Memory B cell (primary cell): ENCODE measurements at regions not wholly inside any gene's neighbourhood (a gene's known extent, or its start where the extent isn't known, plus 50 kb on each side); places are given as distances from the start of the nearest gene placed in this dataset.

Experiments
- ATAC-seq: fragments of 150-1000 bp; cut with Tn5 transposase; 2 replicates; pipeline ENCODE4 v1.10.0; 2021; ENCODE audit warnings: low read depth, mild to moderate bottlenecking, moderate library complexity
- DNase-seq, 2 donors: peaks; one replicate each; pipeline ENCODE4 v3.0.0; 2022; ENCODE audit warnings: low spot score in 2 of 2
- H3K27ac Mint-ChIP-seq: one replicate; pipeline ENCODE4 v1.8.0; 2022; ENCODE audit warnings: mild to moderate bottlenecking, moderate library complexity, mixed read lengths
- H3K27me3 Mint-ChIP-seq: one replicate; pipeline ENCODE4 v1.8.0; 2022; ENCODE audit warnings: mixed read lengths
- H3K36me3 Mint-ChIP-seq: one replicate; pipeline ENCODE4 v1.8.0; 2022; ENCODE audit warnings: mild to moderate bottlenecking, mixed read lengths
- H3K4me1 Mint-ChIP-seq: one replicate; pipeline ENCODE4 v1.8.0; 2022; ENCODE audit warnings: mixed read lengths
- H3K4me3 Mint-ChIP-seq: one replicate; pipeline ENCODE4 v1.8.0; 2022; ENCODE audit warnings: mild to moderate bottlenecking, moderate library complexity, mixed read lengths
- H3K9me3 Mint-ChIP-seq: one replicate; pipeline ENCODE4 v1.8.0; 2022; ENCODE audit warnings: mixed read lengths

DNA sequence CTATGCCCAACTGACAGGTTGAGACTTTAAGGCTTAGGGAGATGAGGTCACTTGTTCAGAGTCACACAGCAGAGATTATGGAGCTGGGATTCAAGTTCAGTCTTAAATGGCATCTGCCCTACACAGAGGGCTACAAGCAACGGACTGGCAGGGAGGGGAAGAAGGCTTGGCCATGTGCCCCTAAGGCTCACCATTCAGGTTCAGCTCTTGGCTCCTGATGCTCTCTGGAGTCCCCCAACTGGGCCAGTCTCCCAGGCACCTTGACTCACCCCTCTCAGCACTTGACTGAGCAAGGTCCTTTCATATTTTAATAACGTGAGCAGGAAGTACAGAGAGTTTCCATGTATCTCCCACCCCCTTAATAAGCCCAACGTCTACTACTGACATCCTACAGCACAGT, 71.4 kb upstream of the MAFB start:
- no peak for DNase-seq
- Mint-ChIP-seq H3K27ac (no peak overlapping the region), H3K4me1 (peaks cover 3% of the 10 kb centered on the region), H3K36me3 (no peaks in the 10 kb centered on the region), H3K9me3 (peaks cover 2% of the 10 kb centered on the region), H3K27me3 (peaks cover 1% of the 10 kb centered on the region), H3K4me3 (no peak overlapping the region)
- ATAC-seq = no peak

DNA sequence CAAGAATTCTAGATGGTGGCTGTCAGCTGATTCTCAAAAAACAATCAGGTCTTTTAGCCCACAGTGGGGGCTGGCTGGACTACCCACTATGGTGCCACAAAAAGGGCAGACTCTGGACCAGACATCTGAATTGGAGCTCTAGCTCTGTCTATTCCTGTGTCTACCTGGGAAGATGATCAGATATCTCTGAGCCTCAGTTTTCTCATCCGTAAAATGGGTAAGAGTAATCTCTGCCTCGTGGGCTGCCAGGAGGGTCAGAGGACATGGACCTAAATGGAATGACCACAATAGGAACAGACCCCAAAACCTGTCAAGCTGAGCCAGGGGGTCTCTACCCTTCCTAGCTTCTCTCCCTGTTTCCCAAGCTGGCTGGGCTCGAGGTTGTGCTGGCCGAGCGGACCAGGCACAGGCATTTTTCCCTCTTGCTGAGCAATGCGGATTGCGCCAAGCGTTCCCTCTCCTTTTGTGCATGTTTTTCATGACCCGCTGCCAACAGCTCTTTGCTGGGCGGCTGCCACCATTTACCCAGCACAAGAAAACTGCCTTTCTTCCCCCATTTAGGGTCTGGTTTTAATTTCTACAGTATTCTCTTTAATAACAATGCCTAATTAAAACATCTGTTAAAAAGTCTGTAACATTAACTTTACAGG, 74.7 kb upstream of the MAFB start:
- DNase-seq = no peak
- Mint-ChIP-seq H3K27me3 (peaks cover 4% of the 10 kb centered on the region), H3K36me3 (no peaks in the 10 kb centered on the region), H3K4me1 (no peaks in the 10 kb centered on the region), H3K9me3 (peaks cover 2% of the 10 kb centered on the region), H3K27ac (no peak overlapping the region), H3K4me3 (no peak overlapping the region)
- ATAC-seq = no peak

DNA sequence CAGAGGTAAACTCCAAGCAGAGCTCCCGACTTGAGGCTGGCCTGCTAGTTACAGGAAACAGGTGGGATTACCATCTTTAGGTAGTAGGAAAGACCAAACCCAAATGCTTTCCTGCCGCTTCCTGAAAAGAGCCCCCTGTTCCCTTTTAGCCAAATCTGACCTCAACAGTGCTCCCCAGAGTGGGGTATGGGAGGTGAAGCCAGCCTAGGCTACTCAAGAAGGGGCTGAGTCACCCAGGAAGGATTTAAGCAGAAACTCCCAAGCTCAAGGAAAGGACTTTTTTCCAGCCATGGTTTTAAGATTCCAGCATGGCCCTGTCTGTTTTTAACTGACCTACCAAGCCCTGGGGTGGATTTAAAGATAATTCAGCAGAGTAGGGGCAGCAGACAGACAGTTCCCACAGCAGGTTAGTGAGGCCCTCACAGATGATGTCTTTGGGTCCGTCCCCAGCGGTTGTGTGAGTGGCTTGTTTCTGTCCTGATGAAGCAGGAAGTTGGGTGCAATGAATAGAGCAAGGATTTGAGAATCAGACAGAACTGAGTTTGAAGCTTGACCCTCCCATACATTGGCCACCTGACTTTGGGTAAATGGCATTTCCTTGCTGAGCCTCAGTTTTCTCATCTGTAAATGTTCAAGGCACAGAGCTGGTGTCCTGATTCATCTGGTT, 76.9 kb upstream of the MAFB start:
- ATAC-seq (no peak), DNase-seq (no peak)
- peaks cover 2% of the 10 kb centered on the region for H3K36me3 Mint-ChIP-seq
- no peak overlapping the region for H3K4me3 Mint-ChIP-seq
- H3K27ac Mint-ChIP-seq = no peak overlapping the region
- H3K27me3 Mint-ChIP-seq = peaks cover 13% of the 10 kb centered on the region
- peaks cover under 1% of the 10 kb centered on the region for H3K9me3 Mint-ChIP-seq
- no peaks in the 10 kb centered on the region for H3K4me1 Mint-ChIP-seq

DNA sequence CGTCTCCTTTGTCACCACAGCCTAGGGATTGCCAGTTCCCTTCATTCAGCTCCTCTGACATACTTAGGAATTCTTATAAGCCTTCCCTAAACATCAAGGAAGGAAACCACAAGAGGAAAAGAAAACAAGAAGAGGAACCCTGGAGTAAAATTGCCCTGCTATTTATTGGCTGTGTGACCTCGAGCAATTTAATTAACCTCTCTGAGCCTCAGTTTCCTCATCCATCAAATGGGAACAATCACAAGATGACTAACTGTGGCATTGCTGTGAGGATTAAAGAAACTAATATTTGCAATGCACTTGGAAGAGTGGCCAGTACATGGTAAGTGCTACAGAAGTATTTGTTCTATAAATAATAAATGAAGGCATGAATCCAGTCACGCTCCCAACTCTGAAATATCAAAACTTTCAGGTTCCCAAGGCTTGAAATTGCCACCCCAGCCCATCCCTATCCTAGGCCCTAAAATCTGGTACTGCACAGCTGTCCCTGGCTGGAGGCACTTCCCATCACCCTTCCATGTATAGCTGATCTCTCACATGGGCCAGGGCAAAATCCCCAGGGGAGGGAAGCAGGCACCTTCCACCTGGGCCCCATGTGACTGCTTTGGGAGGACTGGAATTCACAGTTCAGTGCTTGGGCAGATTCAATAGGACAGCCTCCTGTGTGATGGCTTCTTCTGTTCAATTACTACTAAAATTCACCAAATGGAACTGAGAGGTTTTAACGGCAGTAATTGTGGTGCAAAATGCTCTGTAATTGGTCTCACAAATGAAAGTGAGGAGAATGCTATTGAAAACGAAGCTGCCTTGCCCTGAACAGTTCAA, 78.0 kb upstream of the MAFB start:
- Mint-ChIP-seq H3K27ac (no peak overlapping the region), H3K4me1 (no peaks in the 10 kb centered on the region), H3K27me3 (peaks cover 13% of the 10 kb centered on the region), H3K9me3 (no peaks in the 10 kb centered on the region), H3K36me3 (peaks cover 2% of the 10 kb centered on the region), H3K4me3 (no peak overlapping the region)
- ATAC-seq (no peak), DNase-seq (no peak)

DNA sequence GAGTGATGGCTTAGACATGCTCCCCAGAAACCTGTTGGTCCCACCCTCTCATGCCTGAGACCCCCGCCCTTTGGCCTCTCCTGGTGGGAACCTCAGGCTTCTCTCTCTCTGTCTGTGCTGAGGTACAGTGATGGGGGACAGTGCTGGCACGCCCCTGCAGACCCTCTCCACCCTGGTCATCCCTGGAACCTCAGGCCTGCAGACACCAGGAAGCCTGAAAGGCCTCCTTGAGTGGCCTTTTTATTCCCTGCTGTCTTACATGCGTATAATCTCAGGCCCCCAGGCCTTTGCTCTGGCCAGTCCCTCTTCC, 78.5 kb upstream of the MAFB start:
- no peak for ATAC-seq
- no peaks in the 10 kb centered on the region for H3K9me3 Mint-ChIP-seq
- peaks cover 13% of the 10 kb centered on the region for H3K27me3 Mint-ChIP-seq

DNA sequence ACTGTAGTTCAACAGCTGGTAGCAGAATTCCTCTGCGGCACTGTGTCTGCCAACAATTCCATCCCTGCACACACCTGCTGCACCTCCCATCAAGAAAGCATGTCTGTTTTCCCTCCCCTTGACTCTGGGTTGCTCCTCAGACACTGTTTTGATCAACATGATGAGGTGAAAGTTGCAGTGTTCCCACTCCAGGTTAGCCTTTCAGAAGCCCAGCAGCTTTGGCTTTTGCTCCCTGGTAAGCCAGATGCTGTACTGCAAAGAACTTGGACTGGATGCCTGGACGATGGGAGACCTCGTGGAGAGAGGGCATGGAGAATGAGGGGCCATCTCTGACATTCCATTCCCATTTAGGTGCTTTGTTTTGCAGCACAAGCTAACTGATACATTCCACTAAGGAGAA, 79.1 kb upstream of the MAFB start:
- no peak for DNase-seq
- Mint-ChIP-seq H3K27ac (no peak overlapping the region), H3K4me3 (no peak overlapping the region), H3K9me3 (no peaks in the 10 kb centered on the region), H3K4me1 (no peaks in the 10 kb centered on the region), H3K36me3 (peaks cover 2% of the 10 kb centered on the region), H3K27me3 (peaks cover 13% of the 10 kb centered on the region)
- no peak for ATAC-seq

More for the DNA sequence above, 78.5 kb upstream of the MAFB start:
- Mint-ChIP-seq H3K4me3 (no peak overlapping the region), H3K36me3 (peaks cover 2% of the 10 kb centered on the region), H3K27ac (no peak overlapping the region), H3K4me1 (no peaks in the 10 kb centered on the region)
- DNase-seq = no peak

DNA sequence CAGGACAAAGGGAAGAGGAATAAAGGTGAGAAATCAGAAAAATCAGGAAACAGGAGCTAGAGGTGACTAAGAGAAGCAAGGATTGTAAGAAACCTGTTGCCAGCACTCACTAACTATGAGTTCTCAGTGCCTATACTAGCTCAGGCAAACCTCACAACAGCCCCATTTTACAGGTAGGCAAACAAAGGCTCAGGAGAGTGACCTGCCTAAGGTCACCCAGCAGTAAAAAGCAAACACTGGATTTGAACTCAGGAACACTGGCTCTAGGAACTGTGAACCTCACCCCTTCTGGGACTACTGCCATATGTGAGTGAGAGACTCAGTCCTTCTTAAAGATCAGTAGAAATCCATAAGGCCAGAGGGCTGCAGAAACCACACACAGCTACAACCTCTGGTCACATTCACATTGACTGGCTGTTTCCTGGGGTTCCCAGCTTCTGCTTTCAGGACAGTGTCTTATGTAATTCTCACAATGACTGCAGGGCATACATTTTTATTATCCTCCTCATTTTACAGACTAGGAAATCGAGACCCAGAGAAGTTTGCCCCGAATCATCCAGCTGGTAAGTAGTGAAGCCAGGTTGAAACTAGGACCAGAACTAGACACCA, 80.7 kb upstream of the MAFB start:
- no peak overlapping the region for H3K4me3 Mint-ChIP-seq
- peaks cover 4% of the 10 kb centered on the region for H3K4me1 Mint-ChIP-seq
- peaks cover 11% of the 10 kb centered on the region for H3K27me3 Mint-ChIP-seq
- peaks cover 2% of the 10 kb centered on the region for H3K36me3 Mint-ChIP-seq
- no peak for DNase-seq
- peak overlapping the region; percentile 67 for H3K27ac Mint-ChIP-seq
- no peak for ATAC-seq
- H3K9me3 Mint-ChIP-seq = no peaks in the 10 kb centered on the region

DNA sequence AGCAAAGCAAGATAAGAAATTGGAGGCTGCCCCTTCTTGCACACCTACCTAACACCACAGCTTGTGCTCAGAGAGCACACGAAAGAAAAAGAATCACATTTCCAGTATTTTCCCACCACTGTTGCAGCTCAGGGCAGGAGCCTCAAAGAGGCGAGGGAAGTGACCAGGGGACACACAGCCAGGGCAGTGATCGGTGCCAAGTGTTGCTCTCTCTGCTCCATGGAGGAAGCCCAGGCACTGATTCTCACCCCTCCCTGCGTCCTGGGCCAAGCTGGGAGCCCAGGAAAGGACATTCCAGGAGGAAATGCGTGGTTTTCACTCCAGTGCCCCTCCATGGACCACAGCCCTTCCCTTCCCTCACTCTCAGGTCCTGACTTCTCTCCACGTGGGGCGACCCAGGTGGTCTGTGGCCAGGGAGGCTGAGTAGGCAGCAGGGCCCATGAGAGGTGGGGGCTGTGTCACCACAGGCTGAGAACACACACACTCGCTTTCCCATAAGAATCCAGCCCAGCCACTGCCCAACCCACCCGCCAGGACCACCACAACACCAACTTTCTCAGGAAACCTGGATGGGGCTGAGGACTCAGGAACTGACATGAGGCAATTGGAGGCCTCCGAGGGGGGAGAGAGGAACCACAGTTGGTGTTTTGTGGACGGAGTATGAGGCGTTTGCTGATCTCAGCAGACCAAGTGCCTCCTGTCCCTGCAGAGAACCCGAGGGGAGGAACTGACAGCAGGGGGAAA, 81.7 kb upstream of the MAFB start:
- Mint-ChIP-seq H3K4me3 (no peak overlapping the region), H3K9me3 (no peaks in the 10 kb centered on the region), H3K4me1 (peaks cover 4% of the 10 kb centered on the region), H3K27ac (no peak overlapping the region), H3K36me3 (peaks cover 2% of the 10 kb centered on the region), H3K27me3 (peaks cover 11% of the 10 kb centered on the region)
- no peak for ATAC-seq
- no peak for DNase-seq

DNA sequence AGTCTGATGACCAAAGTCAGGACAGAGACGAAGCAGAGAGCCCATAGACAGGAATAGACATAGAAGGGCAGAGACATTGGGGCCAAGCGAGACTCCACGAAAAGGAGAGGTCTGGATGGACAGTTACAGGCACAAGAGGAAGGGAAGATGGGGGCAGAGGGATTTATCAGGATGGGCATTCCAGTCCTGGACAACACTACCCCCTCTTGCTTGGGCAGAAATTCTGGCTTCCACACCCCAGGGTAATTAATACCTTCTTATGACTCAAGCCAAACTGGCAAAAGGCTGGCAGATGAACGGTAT, 82.2 kb upstream of the MAFB start:
- no peak overlapping the region for H3K4me3 Mint-ChIP-seq
- peaks cover 2% of the 10 kb centered on the region for H3K36me3 Mint-ChIP-seq
- no peak overlapping the region for H3K27ac Mint-ChIP-seq
- H3K9me3 Mint-ChIP-seq = no peaks in the 10 kb centered on the region
- DNase-seq (no peak), ATAC-seq (no peak)
- peaks cover 4% of the 10 kb centered on the region for H3K4me1 Mint-ChIP-seq
- peaks cover 11% of the 10 kb centered on the region for H3K27me3 Mint-ChIP-seq

DNA sequence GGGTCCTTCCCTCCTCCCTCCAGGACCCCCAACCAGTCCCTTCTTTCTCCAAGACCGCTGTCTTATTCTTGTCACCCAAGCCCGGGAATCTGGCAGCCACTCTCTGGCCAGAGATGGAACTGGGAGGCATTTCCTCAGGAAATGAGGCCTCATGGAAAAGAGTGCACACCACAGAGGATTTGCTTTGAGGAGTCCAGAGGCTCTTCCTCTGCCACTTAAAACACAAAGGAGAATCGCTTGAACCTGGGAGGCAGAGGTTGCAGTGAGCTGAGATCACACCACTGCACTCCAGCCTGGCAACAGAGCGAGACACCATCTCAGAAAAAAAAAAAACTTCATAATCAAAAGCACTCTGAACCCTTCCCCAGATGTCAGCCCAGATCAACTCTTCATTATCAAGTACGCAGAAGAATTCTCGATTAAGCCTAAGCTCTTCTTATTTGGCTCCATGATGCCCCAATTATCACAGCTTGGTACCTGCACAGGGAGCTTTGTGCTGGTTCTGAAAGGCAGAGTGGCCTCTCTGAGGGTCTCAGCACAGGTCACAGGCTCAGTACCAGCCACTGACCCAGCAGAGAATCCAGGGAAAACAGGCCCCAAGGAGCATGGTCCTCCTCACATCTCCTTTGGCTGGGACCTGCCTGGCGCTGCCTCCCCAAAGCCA, 82.9 kb upstream of the MAFB start:
- H3K27ac Mint-ChIP-seq = no peak overlapping the region
- H3K36me3 Mint-ChIP-seq = peaks cover 2% of the 10 kb centered on the region
- no peak for ATAC-seq
- no peaks in the 10 kb centered on the region for H3K9me3 Mint-ChIP-seq
- H3K27me3 Mint-ChIP-seq = peaks cover 11% of the 10 kb centered on the region
- peaks cover 4% of the 10 kb centered on the region for H3K4me1 Mint-ChIP-seq
- H3K4me3 Mint-ChIP-seq = no peak overlapping the region
- no peak for DNase-seq

DNA sequence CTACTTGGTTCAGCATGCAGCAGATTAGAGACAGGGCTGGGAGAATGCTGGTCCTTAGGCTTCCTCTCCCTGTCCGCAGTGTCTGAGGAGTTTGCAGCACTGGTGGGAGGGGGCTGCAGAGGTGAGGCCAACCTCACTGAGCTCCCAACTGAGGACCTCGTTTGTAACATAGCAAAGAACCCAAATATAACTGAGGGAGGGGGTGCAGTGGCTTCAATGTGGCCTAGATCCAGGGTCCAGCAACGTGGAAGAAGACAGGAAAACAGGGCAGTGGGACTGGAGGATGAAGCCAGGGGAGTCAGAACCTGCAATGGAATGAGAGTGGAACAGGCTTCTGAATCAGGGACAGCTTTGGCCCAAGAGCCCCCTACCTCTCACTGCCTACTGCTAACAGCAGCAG, 84.3 kb upstream of the MAFB start:
- H3K36me3 Mint-ChIP-seq = peaks cover 2% of the 10 kb centered on the region
- H3K27ac Mint-ChIP-seq = no peak overlapping the region
- ATAC-seq (no peak), DNase-seq (no peak)
- H3K4me1 Mint-ChIP-seq = peaks cover 9% of the 10 kb centered on the region
- H3K27me3 Mint-ChIP-seq = peaks cover 9% of the 10 kb centered on the region
- H3K9me3 Mint-ChIP-seq = no peaks in the 10 kb centered on the region
- no peak overlapping the region for H3K4me3 Mint-ChIP-seq

DNA sequence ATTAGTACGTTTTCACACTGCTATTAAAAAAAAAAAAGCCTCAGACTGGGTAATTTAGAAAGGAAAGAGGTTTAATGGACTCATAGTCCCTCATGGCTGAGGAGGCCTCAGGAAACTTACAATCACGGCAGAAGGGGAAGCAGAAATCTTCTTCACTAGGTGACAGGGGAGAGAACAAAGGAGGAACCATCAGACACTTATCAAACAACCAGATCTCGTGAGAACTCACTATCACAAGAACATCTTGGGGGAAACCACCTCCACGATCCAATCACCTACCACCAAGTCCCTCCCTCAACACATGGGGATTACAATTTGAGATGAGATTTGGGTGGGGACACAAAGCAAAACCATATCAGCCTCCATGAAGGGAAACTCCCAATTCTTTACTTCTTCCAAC, 85.2 kb upstream of the MAFB start:
- H3K4me1 Mint-ChIP-seq = peaks cover 17% of the 10 kb centered on the region
- peaks cover 2% of the 10 kb centered on the region for H3K36me3 Mint-ChIP-seq
- H3K9me3 Mint-ChIP-seq = no peaks in the 10 kb centered on the region
- ATAC-seq = peak; percentile 32
- no peak overlapping the region for H3K4me3 Mint-ChIP-seq
- H3K27me3 Mint-ChIP-seq = peaks cover 7% of the 10 kb centered on the region
- DNase-seq = no peak
- no peak overlapping the region for H3K27ac Mint-ChIP-seq

DNA sequence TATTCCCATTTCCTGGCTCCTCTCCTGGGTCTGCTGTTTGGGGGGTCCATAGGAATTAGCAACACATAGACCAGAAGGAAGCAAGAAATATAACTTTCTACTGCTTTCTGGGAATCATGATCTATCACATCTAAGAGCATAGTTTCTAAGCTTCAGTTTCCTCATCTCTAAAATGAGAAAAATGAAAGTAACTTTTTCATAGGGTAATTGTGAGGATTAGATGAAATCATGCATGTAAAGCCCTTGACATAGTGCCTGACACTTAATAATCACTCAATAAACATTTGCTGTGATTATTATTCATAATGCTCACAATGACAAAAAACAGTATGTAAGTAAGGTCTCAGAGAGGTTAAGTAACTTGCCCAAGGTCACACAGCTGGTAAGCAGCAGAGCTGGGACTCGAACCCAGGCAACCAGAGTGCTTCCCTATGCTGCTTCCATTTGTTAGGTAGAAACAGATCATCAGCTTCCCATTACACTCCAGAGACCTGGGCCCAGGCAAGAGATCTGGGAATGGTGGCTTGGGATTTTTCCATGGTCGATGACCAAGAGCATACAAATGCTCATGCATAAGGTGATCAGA, 86.6 kb upstream of the MAFB start:
- H3K4me3 Mint-ChIP-seq = no peak overlapping the region
- no peaks in the 10 kb centered on the region for H3K27me3 Mint-ChIP-seq
- ATAC-seq = no peak
- no peaks in the 10 kb centered on the region for H3K36me3 Mint-ChIP-seq
- peaks cover 18% of the 10 kb centered on the region for H3K4me1 Mint-ChIP-seq
- no peak for DNase-seq
- no peak overlapping the region for H3K27ac Mint-ChIP-seq
- H3K9me3 Mint-ChIP-seq = no peaks in the 10 kb centered on the region
